Small intestine (tissue), 7 donors: ENCODE measurements at regions not wholly inside any gene's neighbourhood (a gene's known extent, or its start where the extent isn't known, plus 50 kb on each side); places are given as distances from the start of the nearest gene placed in this dataset.
"Not testable (repeated sequence)": the region's sequence is repeated elsewhere in the genome, so short reads cannot be mapped to it uniquely, and the experiment has no call there.

ENCODE experiments used
- DNase-seq, 2 donors: peaks; one replicate each; pipeline versions ENCODE4 v3.0.0 to v3.0.0-alpha.2; 2013
- FAIRE-seq: peaks from 2 replicates; lab custom pipeline; 2012; peaks lifted over from hg19 to GRCh38; lab: Jason Lieb, UNC
- H3K27ac ChIP-seq, 3 donors: one replicate each; pipeline ENCODE4 v1.5.1; 2013; ENCODE audit warnings: low read length in 2 of 3, mild to moderate bottlenecking in 2 of 3, control low read depth in 1 of 3, inconsistent platforms in 1 of 3, low read depth in 1 of 3, moderate library complexity in 1 of 3
- H3K27me3 ChIP-seq, 3 donors: one replicate each; pipeline ENCODE4 v1.6.1; 2013; ENCODE audit warnings: low read length in 3 of 3, inconsistent platforms in 1 of 3; ENCODE audit not compliant: control insufficient read depth in 3 of 3, insufficient read depth in 3 of 3
- H3K36me3 ChIP-seq, 3 donors: one replicate each; pipeline ENCODE4 v1.6.1; 2013; ENCODE audit warnings: low read length in 3 of 3, inconsistent platforms in 1 of 3, low read depth in 1 of 3, mild to moderate bottlenecking in 1 of 3, moderate library complexity in 1 of 3; ENCODE audit not compliant: control insufficient read depth in 3 of 3, insufficient read depth in 2 of 3
- H3K4me1 ChIP-seq, 3 donors: one replicate each; pipeline ENCODE4 v1.6.1; 2013; ENCODE audit warnings: low read length in 2 of 3, inconsistent platforms in 1 of 3, low read depth in 1 of 3, mild to moderate bottlenecking in 1 of 3, moderate library complexity in 1 of 3; ENCODE audit not compliant: control insufficient read depth in 3 of 3, insufficient read depth in 2 of 3
- H3K4me3 ChIP-seq, 3 donors: one replicate each; pipeline ENCODE4 v1.5.1; 2013; ENCODE audit warnings: low read length in 3 of 3, control low read depth in 1 of 3, inconsistent platforms in 1 of 3, low read depth in 1 of 3, mild to moderate bottlenecking in 1 of 3, moderate library complexity in 1 of 3
- H3K9me3 ChIP-seq, 2 donors: one replicate each; pipeline ENCODE4 v1.6.1; 2013; ENCODE audit warnings: low read depth in 1 of 2, low read length in 1 of 2; ENCODE audit not compliant: control insufficient read depth in 2 of 2, insufficient read depth in 1 of 2
- WGBS, 3 donors: extraction: QIAGEN DNeasy Blood & Tissue Kit; methylation state at CpG; one replicate each; pipeline ENCODE4 v1.1.7; 2013; 5-methylcytosine and 5-hydroxymethylcytosine counted together
- donor health status: healthy with polysubstance abuse.
- donor health status: control.
- donor health status: control.
- donor health status: Bipolar disorder and iron deficiency.
- donor health status: healthy.

DNA sequence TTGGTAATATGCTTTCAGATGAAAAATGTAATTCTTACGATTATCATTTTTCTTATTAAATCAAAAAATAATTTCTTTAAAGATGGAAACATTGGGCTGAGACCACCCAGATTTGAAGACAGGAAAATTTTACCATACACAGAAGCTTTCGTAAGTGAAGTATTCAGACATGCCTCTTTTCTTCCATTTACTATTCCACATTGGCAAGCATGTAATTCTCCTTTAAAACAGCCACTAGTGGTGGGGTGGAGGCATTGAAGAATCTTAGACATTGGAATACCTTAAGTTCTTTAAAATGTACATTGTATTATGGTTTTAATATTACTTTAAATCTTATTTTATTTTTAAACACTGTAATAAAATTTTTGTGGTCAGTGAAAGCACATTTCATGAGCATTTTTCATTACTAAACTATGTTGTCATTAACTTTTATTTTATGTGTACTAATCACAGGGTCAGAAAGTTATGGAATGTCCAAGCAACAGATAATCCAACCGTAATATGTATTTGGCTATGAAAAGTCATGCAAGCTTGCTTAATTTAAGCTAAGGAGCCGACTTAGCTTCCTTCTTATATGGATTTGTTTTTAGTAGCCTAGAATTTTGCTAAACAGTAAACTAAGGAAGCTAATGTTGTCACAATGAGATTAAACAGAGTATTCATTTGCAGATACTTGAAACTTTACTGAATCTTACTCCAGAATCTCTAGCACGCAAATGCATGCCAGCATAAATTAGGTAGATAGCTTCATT, 97.4 kb upstream of the ALDH1A1 start:
- FAIRE-seq (no peak), DNase-seq (no peak)
- no peak overlapping the region for H3K4me3 ChIP-seq
- no peaks in the 10 kb centered on the region for H3K4me1 ChIP-seq
- H3K27me3 ChIP-seq = no peaks in the 10 kb centered on the region
- 72 to 86% (median 85%) methylated on average over 5 of the region's 5 CpGs for WGBS, 3 donors
- no peak overlapping the region for H3K27ac ChIP-seq
- no peaks in the 10 kb centered on the region for H3K36me3 ChIP-seq
- H3K9me3 ChIP-seq = no peaks in the 10 kb centered on the region

DNA sequence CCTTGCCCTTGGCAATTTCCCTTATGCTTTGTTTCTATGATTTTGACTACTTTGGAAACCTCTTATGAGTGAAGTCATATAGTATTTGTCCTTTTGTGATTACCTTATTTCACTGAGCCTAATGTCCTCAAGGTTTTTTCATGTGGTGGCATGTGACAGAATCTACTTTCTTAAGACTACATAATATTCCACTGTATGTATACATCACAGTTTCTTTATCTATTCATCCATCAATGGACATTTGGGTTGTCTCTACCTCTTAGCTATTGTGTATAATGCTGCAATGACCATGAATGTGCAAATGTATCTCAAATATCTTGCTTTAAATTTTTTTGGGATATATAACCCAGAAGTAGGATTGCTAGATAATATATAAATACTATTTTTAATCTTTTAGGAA, 96.4 kb upstream of the ALDH1A1 start:
- H3K4me3 ChIP-seq = no peak overlapping the region
- H3K9me3 ChIP-seq = no peaks in the 10 kb centered on the region
- H3K27me3 ChIP-seq = no peaks in the 10 kb centered on the region
- H3K27ac ChIP-seq = no peak overlapping the region
- no peak for FAIRE-seq
- H3K4me1 ChIP-seq = no peaks in the 10 kb centered on the region
- H3K36me3 ChIP-seq = no peaks in the 10 kb centered on the region
- no peak for DNase-seq

DNA sequence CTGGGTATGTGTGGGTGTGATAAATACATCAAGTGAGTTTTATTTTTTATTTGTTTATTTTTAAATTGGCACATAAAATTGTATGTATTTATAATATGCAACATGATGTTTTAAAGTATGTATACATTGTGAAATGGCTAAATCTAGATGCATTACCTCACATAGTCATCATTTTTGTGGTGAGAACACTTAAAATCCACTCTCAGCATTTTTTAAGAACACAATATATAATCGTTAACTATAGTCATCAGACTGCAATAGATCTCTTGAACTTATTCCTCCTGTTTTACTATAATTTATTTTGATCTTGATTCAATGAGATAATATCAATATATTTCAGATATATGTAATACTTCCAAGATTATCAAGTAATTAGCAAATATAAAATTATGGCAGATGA, 93.9 kb upstream of the ALDH1A1 start:
- H3K9me3 ChIP-seq = no peaks in the 10 kb centered on the region
- WGBS, 3 donors = 79 to 88% (median 88%) methylated on average over 1 of the region's 1 CpG

DNA sequence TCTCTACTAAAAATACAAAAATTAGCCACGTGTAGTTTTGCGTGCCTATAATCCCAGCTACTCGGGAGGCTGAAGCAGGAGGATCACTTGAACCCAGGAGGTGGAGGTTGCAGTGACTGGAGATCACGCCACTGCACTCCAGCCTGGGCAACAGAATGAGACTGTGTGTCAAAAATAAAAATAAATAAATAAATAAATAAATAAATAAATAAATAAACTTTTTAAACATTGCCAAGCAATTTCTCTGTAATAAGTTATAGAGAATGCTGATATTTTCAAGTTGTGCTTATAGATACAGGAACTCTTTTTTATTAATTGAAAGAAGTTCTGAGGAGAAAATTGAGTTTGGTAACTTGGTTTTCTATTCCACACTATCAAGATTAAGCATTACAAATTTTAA, 91.9 kb upstream of the ALDH1A1 start:
- H3K9me3 ChIP-seq, H3K27ac ChIP-seq, FAIRE-seq, DNase-seq, H3K36me3 ChIP-seq, H3K4me3 ChIP-seq, H3K4me1 ChIP-seq, H3K27me3 ChIP-seq: not testable (repeated sequence)
- 86 to 94% (median 87%) methylated on average over 4 of the region's 4 CpGs for WGBS, 3 donors

More for the DNA sequence above, 93.9 kb upstream of the ALDH1A1 start:
- DNase-seq (no peak), FAIRE-seq (no peak)
- Histone ChIP-seq H3K4me1 (no peaks in the 10 kb centered on the region), H3K36me3 (no peaks in the 10 kb centered on the region), H3K4me3 (no peak overlapping the region), H3K27ac (no peak overlapping the region), H3K27me3 (no peaks in the 10 kb centered on the region)

DNA sequence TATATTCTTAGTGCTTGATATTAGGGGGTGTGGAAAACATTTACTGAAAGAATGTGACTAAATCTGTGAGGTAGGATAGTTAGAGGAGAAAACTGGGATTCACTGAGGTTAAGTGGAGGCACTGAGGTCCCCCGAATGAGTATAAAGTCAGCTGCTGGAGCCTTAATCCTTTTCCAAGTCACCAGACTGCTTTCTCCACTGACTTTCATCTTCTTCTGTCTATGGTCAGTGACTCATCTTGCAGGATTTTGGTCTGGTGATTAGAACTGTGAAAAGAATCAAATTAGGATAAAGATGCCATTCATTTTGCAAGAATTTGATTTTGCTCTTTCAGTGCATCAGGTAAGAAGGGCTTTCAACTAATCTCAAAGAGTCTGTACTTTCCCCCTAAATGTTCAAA, 89.3 kb upstream of the ALDH1A1 start:
- H3K9me3 ChIP-seq = no peaks in the 10 kb centered on the region
- no peak for FAIRE-seq
- no peak overlapping the region for H3K27ac ChIP-seq
- no peaks in the 10 kb centered on the region for H3K27me3 ChIP-seq
- peaks cover 0 to 2% (median 0%) of the 10 kb centered on the region in 3 donors for H3K4me1 ChIP-seq
- DNase-seq = no peak
- no peaks in the 10 kb centered on the region for H3K36me3 ChIP-seq
- no peak overlapping the region for H3K4me3 ChIP-seq
- WGBS, 3 donors = 69 to 84% (median 81%) methylated on average over 1 of the region's 1 CpG

DNA sequence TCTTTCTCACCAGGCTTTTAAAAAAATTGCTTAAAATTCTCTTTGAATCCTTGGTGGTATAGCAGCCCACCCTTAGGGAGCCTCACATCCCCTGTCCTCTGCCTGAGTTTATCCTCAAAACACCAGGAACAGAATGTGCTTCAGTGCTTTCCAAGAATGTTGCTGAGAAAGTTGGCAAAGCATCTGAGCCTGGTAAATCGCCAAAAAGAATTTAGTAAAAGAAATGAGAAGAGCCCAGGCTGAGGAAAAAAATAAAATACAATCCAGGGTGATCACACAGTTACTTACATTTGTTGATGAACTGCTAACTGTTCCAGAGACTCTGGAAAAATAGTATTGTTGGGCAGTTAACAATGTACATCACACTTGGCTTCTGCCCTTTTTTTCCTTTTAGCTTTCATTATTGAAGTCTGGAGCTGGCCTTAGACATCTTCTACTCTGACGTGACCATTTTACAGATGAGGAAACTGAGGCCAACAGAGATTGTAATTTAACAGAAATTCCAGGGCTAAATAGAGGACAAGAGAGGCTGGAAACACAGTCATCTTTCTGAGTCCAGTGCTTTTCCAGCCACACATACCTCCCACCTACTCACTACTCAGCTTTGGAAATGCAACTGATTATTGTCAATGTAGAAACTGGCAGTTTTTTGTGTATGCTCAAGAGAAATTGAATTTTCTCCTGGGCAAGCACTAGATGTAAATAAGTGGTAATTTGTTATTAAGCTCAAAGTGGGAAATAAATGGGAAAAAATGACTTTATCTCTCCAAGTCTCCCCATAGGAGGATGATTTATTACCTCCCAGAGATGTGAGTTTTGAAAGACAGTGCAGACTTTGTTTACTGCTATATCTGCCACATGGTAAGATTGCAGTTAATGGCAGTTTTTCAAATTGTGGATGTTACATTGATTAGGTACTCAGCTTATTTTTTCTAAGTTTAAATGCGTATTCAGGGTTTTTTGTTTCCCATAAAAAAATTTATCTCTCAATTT, 86.7 kb upstream of the ALDH1A1 start:
- Histone ChIP-seq H3K27ac (no peak overlapping the region), H3K9me3 (no peaks in the 10 kb centered on the region), H3K27me3 (no peaks in the 10 kb centered on the region), H3K36me3 (no peaks in the 10 kb centered on the region), H3K4me3 (no peak overlapping the region), H3K4me1 (peaks cover 0 to 2% (median 0%) of the 10 kb centered on the region in 3 donors)
- FAIRE-seq = no peak
- WGBS, 3 donors = 74 to 80% (median 78%) methylated on average over 3 of the region's 3 CpGs
- no peak for DNase-seq

DNA sequence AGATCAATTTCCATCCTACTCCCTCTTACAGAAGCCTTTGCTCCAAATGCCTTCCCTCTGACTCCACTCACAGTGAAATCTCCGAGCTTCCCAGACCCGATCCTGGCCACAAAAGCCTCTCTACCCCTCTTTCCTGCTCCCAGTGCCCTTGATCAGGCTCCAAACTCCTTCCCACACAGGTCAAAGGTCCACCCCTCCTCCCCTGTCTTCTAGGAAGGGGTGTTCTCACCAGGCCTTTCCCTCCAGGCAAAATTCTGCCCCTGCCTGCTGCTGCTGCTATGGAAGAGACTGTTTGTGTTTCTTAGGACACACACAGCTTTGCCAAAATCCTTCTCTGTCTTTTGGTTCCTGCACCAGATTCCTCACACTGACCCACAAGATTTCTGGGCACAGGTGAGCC, 85.8 kb upstream of the ALDH1A1 start:
- FAIRE-seq = no peak

DNA sequence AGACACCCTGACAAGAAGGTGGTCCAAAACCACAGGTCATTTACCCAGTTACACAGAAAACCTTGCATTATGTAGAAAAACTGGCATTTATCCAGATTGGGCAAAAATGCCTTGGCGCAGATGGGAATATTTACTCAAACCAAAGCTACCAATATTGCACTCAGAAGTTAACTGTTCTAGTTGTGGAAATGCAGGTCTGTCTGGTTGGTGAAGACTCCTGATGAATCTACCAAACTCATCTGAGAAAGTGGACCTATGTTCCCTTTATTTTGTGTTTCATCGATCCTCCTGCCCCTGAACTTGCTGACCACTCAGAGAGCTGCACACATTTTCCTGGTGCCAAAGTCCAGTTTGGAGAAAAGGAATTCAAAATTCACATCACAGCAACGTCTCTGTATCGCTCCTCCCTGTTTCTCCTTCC, 85.2 kb upstream of the ALDH1A1 start:
- H3K27ac ChIP-seq = peak overlapping the region in 1 of 3 donors; percentile 43

More for the DNA sequence above, 85.8 kb upstream of the ALDH1A1 start:
- Histone ChIP-seq H3K9me3 (no peaks in the 10 kb centered on the region), H3K36me3 (no peaks in the 10 kb centered on the region), H3K4me1 (peaks cover 0 to 2% (median 0%) of the 10 kb centered on the region in 3 donors), H3K4me3 (no peak overlapping the region), H3K27me3 (no peaks in the 10 kb centered on the region), H3K27ac (peak overlapping the region in 1 of 3 donors; percentile 43)
- no peak for DNase-seq
- 11 to 35% (median 29%) methylated on average over 2 of the region's 2 CpGs for WGBS, 3 donors

More for the DNA sequence above, 85.2 kb upstream of the ALDH1A1 start:
- FAIRE-seq (no peak), DNase-seq (peak in 1 of 2 donors; percentile 37)
- Histone ChIP-seq H3K36me3 (no peaks in the 10 kb centered on the region), H3K4me3 (no peak overlapping the region), H3K27me3 (no peaks in the 10 kb centered on the region), H3K9me3 (no peaks in the 10 kb centered on the region), H3K4me1 (peaks cover 0 to 2% (median 0%) of the 10 kb centered on the region in 3 donors)
- WGBS, 3 donors = 19 to 55% (median 38%) methylated on average over 4 of the region's 4 CpGs
